GM23338 (cell line): ENCODE measurements at regions not wholly inside any gene's neighbourhood (a gene's known extent, or its start where the extent isn't known, plus 50 kb on each side); places are given as distances from the start of the nearest gene placed in this dataset.

ENCODE experiments used
- CREB1 ChIP-seq: fragments of 250-450 bp; sonication (Bioruptor Pico); IDR thresholded peaks from 2 replicates; pipeline ENCODE4 v1.5.0; 2020; ENCODE audit warnings: low read depth, mild to moderate bottlenecking, moderate library complexity
- EZH2 ChIP-seq: fragments of 200-600 bp; sonication (generic); IDR thresholded peaks from one replicate; pipeline ENCODE4 v1.8.0; 2017; ENCODE audit warnings: antibody characterized with exemption, mild to moderate bottlenecking, low read depth; ENCODE audit not compliant: unreplicated experiment
- EZH2phosphoT487 ChIP-seq: fragments of 200-600 bp; sonication (generic); IDR thresholded peaks from one replicate; pipeline ENCODE4 v1.8.1; 2018; ENCODE audit warnings: antibody characterized with exemption; ENCODE audit not compliant: unreplicated experiment
- JUNB ChIP-seq: IDR thresholded peaks from one replicate; pipeline ENCODE4 v1.6.1; 2016; ENCODE audit warnings: antibody characterized with exemption; ENCODE audit not compliant: unreplicated experiment
- POLR2AphosphoS5 ChIP-seq: IDR thresholded peaks from 2 replicates; pipeline ENCODE4 v1.6.1; 2016; ENCODE audit warnings: antibody characterized with exemption, low read depth
- ZNF114 ChIP-seq: fragments of 250-450 bp; sonication (Bioruptor Pico); IDR thresholded peaks from 2 replicates; pipeline ENCODE4 v1.5.0; 2020; ENCODE audit warnings: mild to moderate bottlenecking, moderate library complexity
- TF ChIP-seq, protein P1 (sequence below), 2 experiments: fragments of 200-600 bp in 1 of 2; sonication (generic) in 1 of 2; conservative IDR thresholded peaks; 2 replicates each; pipeline versions ENCODE4 v1.5.1 to v1.6.1; 2016 to 2017; ENCODE audit warnings: antibody characterized with exemption in 2 of 2, low read depth in 2 of 2, mild to moderate bottlenecking in 2 of 2, moderate library complexity in 1 of 2
- TF ChIP-seq, protein P2 (sequence below): IDR thresholded peaks from one replicate; pipeline ENCODE4 v1.6.1; 2018; ENCODE audit warnings: antibody characterized with exemption; ENCODE audit not compliant: unreplicated experiment
- TF ChIP-seq, protein P3 (sequence below): fragments of 250-450 bp; sonication (Bioruptor Pico); IDR thresholded peaks from 2 replicates; pipeline ENCODE4 v1.5.0; 2020; ENCODE audit warnings: mild to moderate bottlenecking, moderate library complexity

DNA sequence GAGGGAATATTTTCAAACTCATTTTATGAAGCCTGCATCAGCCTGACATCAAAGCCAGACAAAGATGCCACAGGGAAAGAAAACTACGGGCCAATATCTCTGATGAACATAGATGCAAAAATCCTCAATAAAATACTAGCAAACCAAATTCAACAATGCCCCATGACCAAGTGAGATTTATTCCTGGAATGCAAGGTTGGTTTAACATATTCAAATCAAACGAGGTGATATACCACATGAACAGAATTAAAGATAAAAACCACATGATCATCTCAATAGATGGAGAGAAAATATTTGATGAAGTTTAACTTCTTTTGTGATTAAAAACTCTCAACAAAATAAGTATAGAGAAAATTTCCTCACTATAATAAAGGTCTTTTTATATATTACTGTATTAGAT, 792.0 kb upstream of the ZNF608 start:
- no peak for TF ChIP-seq POLR2AphosphoS5
- TF ChIP-seq, protein P1, sequence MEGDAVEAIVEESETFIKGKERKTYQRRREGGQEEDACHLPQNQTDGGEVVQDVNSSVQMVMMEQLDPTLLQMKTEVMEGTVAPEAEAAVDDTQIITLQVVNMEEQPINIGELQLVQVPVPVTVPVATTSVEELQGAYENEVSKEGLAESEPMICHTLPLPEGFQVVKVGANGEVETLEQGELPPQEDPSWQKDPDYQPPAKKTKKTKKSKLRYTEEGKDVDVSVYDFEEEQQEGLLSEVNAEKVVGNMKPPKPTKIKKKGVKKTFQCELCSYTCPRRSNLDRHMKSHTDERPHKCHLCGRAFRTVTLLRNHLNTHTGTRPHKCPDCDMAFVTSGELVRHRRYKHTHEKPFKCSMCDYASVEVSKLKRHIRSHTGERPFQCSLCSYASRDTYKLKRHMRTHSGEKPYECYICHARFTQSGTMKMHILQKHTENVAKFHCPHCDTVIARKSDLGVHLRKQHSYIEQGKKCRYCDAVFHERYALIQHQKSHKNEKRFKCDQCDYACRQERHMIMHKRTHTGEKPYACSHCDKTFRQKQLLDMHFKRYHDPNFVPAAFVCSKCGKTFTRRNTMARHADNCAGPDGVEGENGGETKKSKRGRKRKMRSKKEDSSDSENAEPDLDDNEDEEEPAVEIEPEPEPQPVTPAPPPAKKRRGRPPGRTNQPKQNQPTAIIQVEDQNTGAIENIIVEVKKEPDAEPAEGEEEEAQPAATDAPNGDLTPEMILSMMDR (conservative IDR thresholded peaks at IDR 0.05; ENCODE audit: low read depth in 2 of 2) = no peak
- TF ChIP-seq CREB1 = no peak
- no peak for TF ChIP-seq EZH2
- TF ChIP-seq, protein P2, sequence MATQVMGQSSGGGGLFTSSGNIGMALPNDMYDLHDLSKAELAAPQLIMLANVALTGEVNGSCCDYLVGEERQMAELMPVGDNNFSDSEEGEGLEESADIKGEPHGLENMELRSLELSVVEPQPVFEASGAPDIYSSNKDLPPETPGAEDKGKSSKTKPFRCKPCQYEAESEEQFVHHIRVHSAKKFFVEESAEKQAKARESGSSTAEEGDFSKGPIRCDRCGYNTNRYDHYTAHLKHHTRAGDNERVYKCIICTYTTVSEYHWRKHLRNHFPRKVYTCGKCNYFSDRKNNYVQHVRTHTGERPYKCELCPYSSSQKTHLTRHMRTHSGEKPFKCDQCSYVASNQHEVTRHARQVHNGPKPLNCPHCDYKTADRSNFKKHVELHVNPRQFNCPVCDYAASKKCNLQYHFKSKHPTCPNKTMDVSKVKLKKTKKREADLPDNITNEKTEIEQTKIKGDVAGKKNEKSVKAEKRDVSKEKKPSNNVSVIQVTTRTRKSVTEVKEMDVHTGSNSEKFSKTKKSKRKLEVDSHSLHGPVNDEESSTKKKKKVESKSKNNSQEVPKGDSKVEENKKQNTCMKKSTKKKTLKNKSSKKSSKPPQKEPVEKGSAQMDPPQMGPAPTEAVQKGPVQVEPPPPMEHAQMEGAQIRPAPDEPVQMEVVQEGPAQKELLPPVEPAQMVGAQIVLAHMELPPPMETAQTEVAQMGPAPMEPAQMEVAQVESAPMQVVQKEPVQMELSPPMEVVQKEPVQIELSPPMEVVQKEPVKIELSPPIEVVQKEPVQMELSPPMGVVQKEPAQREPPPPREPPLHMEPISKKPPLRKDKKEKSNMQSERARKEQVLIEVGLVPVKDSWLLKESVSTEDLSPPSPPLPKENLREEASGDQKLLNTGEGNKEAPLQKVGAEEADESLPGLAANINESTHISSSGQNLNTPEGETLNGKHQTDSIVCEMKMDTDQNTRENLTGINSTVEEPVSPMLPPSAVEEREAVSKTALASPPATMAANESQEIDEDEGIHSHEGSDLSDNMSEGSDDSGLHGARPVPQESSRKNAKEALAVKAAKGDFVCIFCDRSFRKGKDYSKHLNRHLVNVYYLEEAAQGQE = no peak
- TF ChIP-seq JUNB = no peak
- no peak for TF ChIP-seq EZH2phosphoT487
- no peak for TF ChIP-seq ZNF114 (CRISPR knock-in tag)
- TF ChIP-seq, protein P3, sequence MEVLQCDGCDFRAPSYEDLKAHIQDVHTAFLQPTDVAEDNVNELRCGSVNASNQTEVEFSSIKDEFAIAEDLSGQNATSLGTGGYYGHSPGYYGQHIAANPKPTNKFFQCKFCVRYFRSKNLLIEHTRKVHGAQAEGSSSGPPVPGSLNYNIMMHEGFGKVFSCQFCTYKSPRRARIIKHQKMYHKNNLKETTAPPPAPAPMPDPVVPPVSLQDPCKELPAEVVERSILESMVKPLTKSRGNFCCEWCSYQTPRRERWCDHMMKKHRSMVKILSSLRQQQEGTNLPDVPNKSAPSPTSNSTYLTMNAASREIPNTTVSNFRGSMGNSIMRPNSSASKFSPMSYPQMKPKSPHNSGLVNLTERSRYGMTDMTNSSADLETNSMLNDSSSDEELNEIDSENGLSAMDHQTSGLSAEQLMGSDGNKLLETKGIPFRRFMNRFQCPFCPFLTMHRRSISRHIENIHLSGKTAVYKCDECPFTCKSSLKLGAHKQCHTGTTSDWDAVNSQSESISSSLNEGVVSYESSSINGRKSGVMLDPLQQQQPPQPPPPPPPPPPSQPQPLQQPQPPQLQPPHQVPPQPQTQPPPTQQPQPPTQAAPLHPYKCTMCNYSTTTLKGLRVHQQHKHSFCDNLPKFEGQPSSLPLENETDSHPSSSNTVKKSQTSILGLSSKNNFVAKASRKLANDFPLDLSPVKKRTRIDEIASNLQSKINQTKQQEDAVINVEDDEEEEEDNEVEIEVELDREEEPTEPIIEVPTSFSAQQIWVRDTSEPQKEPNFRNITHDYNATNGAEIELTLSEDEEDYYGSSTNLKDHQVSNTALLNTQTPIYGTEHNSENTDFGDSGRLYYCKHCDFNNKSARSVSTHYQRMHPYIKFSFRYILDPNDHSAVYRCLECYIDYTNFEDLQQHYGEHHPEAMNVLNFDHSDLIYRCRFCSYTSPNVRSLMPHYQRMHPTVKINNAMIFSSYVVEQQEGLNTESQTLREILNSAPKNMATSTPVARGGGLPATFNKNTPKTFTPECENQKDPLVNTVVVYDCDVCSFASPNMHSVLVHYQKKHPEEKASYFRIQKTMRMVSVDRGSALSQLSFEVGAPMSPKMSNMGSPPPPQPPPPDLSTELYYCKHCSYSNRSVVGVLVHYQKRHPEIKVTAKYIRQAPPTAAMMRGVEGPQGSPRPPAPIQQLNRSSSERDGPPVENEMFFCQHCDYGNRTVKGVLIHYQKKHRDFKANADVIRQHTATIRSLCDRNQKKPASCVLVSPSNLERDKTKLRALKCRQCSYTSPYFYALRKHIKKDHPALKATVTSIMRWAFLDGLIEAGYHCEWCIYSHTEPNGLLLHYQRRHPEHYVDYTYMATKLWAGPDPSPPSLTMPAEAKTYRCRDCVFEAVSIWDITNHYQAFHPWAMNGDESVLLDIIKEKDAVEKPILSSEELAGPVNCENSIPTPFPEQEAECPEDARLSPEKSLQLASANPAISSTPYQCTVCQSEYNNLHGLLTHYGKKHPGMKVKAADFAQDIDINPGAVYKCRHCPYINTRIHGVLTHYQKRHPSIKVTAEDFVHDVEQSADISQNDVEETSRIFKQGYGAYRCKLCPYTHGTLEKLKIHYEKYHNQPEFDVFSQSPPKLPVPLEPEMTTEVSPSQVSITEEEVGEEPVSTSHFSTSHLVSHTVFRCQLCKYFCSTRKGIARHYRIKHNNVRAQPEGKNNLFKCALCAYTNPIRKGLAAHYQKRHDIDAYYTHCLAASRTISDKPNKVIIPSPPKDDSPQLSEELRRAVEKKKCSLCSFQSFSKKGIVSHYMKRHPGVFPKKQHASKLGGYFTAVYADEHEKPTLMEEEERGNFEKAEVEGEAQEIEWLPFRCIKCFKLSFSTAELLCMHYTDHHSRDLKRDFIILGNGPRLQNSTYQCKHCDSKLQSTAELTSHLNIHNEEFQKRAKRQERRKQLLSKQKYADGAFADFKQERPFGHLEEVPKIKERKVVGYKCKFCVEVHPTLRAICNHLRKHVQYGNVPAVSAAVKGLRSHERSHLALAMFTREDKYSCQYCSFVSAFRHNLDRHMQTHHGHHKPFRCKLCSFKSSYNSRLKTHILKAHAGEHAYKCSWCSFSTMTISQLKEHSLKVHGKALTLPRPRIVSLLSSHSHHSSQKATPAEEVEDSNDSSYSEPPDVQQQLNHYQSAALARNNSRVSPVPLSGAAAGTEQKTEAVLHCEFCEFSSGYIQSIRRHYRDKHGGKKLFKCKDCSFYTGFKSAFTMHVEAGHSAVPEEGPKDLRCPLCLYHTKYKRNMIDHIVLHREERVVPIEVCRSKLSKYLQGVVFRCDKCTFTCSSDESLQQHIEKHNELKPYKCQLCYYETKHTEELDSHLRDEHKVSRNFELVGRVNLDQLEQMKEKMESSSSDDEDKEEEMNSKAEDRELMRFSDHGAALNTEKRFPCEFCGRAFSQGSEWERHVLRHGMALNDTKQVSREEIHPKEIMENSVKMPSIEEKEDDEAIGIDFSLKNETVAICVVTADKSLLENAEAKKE (CRISPR knock-in tag) = no peak
